ENCODE measurements at regions not wholly inside any gene's neighbourhood (a gene's known extent, or its start where the extent isn't known, plus 50 kb on each side); places are given as distances from the start of the nearest gene placed in this dataset.
A peak's percentile ranks its signal among the peaks of the same experiment; 100 is the strongest.
"Not testable (repeated sequence)": the region's sequence is repeated elsewhere in the genome, so short reads cannot be mapped to it uniquely, and the experiment has no call there.

DNA sequence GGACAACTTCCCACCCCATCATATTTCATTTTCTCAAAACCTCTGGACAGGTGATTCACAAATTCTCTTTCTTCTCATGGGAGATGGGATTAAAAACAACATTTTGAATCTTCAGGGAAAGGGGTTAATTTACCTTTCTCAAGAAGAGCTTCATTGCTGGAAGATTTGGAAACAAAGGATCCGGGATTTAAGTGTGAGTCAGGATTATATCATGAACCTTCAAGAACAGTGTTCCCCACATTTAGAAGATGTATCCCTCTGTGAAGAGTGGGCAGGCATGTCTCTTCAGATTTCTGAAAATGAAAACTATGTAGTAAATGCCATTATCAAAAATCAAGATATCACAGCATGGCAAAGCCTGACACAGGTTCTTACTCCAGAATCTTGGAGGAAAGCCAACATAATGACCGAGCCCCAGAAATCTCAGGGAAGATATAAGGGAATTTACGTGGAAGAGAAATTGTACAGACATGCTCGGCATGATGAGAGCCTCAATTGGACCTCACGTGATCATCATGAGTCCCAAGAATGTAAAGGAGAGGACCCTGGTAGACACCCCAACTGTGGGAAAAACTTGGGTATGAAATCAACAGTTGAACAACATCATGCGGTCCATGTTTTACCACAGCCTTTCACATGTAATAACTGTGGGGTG, 99.5 kb upstream of the GPR39 start:
- H3K4me3 ChIP-seq (ENCODE audit: low read depth, low read length) = not testable (repeated sequence)

DNA sequence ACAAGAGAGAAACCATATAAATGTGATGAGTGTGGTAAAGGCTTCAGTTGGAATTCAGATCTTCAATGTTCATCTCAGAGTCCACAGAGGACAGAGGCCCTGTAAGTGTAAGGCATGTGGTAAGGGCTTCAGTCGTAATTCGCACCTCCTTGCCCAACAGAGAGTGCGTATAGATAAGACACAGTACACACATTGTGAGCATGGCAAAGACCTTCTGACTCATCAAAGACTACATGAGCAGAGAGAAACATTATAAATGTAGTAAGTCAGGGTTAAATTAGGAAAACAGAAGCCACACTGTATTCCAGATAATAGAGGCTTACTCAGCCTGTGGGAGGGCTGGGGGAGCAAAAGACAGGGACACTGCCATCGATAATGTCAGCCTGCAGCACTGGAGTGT, 98.1 kb upstream of the GPR39 start:
- not testable (repeated sequence) for H3K4me3 ChIP-seq (ENCODE audit: low read depth, low read length)

DNA sequence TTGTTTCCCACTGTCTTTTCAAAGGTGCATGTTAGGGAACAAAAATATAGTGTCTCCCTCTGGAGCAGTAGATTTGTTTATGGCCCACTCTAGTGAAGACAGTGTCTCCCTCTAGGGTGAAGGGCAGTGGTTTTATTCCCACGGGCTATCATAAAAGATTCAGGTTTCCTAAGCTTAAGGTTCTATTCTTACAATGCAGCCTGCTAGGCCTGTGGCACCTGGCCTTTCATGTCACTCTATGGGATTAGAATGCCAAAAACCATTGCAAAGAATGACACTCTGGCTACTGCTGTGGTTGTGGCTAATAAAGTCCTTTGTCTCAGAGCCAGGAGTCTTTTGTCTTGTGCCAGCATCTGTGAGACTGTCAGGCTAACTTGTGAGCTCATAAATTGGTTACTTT, 92.6 kb upstream of the GPR39 start:
- H3K4me3 ChIP-seq (ENCODE audit: low read depth, low read length) = not testable (repeated sequence)

- H3K4me3 ChIP-seq (ENCODE audit: low read depth, low read length) = not testable (repeated sequence)
These were observed 84.1 kb upstream of the GPR39 start for GRCh38 chr2:132332345-132333033.

DNA sequence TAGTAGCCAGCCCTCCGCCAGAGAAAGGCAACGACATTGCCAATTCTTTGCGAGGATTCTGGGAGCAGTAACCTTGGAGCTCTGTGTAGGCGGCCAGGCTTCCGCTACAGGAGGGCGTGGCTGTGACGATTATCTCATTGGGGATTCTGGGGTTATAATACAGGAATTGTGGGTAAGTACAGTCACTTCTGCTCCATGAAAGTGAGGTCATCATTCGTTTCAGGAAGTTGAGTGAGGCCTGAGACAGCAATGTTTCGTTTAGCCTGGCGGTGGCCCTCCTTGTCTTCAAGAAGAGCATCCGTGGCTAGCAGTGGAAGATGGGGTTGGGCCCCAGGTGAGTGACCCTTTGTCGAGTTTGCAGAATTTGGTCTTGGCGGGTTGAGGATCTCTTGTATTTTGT, 79.5 kb upstream of the GPR39 start:
- not testable (repeated sequence) for H3K4me3 ChIP-seq (ENCODE audit: low read depth, low read length)

DNA sequence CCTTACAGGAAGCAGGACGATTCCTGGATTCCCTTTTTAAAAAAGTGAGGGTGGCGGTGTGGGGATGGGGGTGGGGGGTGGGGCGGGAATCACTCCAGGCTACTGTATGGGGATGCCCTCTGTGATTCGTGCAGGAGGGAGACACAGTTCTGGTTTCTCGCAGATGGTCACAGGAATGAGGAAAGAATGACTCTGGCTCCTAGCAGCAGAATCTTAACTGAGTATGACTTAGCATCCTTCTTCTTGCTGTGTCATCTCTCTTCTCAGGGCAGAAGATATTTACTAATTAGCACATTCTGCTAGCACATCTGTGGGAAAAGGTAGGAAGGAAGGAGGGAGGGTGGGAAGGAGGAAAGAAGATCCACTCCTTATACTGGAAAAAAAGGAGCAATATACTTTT, 78.8 kb upstream of the GPR39 start:
- H3K4me3 ChIP-seq (ENCODE audit: low read depth, low read length) = not testable (repeated sequence)

- H3K4me3 ChIP-seq (ENCODE audit: low read depth, low read length) = peak overlapping the region; percentile 20
These were observed 69.4 kb upstream of the GPR39 start for GRCh38 chr2:132347041-132347780.

- not testable (repeated sequence) for H3K4me3 ChIP-seq (ENCODE audit: low read depth, low read length)
These were observed 67.4 kb upstream of the GPR39 start for GRCh38 chr2:132349092-132349687.

DNA sequence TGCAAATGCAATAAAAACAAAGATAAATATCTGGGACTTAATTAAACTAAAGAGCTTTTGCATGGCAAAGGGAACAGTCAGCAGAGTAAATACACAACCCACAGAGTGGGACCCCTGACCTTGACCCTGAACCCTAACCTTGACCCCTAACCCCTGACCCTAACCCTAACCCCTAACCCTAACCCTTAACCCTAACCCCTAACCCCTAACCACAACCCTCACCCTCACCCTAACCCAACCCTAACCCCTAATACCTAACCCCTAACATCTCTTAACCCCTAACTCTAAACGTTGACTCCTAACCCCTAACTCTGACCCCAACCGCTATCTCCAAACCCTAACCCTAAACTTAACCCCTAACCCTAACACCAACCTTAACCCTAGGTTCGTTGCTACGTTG, 64.9 kb upstream of the GPR39 start:
- not testable (repeated sequence) for H3K4me3 ChIP-seq (ENCODE audit: low read depth, low read length)

DNA sequence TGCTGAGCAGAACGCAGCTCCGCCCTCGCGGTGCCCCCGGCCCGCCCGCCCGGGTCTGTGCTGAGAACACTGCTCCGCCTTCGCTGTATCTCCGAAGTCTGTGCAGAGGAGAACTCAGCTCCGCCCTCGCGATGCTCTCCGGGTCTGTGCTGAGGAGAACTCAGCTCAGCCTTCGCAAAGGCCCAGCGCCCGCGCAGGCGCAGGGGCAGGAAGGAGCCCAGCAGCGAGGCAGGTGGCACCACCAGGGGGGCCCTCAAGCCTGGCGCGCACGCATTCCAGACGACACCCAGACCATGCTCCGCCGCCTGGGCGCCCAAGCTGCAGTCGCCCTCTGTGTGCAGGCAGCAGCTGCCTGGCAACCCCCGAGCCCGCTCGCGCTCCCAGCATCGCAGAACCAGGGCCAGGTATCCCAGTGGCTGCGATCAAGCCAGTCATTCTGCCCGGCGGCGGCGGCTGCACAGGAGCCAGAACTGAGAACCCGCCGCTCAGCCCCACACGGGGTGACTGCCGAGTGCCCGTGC, 64.1 kb upstream of the GPR39 start:
- peak overlapping the region; percentile 13 for H3K4me3 ChIP-seq (ENCODE audit: low read depth, low read length)

GRCh38 chr2:132353380-132353779, 63.2 kb upstream of the GPR39 start:
- peak overlapping the region; percentile 24 for H3K4me3 ChIP-seq (ENCODE audit: low read depth, low read length)

GRCh38 chr2:132360964-132361363, 55.6 kb upstream of the GPR39 start:
- H3K4me3 ChIP-seq (ENCODE audit: low read depth, low read length) = not testable (repeated sequence)

GRCh38 chr2:132361498-132361897, 55.1 kb upstream of the GPR39 start:
- not testable (repeated sequence) for H3K4me3 ChIP-seq (ENCODE audit: low read depth, low read length)

DNA sequence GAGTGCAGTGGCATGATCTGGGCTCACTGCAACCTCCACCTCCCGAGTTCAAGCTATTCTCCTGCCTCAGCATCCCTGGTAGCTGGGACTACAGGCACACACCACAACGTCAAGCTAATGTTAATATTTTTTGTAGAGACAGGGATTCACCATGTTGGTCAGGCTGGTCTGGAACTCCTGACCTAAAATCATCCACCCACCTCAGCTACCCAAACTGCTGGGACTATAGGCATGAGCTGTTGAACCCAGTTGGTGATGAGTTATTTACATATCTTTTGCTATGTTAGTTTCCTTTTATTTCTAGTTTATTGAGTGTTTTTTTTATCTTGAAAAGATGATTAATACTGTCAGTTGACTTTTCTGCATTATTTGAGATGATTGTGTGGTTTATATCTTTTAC, 53.3 kb upstream of the GPR39 start:
- not testable (repeated sequence) for H3K4me3 ChIP-seq (ENCODE audit: low read depth, low read length)

DNA sequence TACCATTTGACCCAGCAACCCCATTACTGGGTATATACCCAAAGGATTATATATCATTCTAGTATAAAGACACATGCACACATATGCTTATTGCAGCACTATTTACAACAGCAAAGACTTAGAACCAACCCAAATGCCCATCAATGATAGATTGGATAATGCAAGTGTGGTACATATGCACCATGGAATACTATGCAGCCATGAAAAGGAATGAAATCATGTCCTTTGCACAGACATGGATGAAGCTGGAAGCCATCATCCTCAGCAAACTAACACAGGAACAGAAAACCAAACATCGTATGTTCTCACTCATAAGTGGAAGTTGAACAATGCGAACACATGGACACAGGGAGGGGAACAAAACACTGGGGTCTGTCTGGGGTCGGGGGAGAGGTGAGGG, 50.6 kb upstream of the GPR39 start:
- not testable (repeated sequence) for H3K4me3 ChIP-seq (ENCODE audit: low read depth, low read length)

- H3K4me3 ChIP-seq (ENCODE audit: low read depth, low read length) = no peak overlapping the region
These were observed 50.0 kb upstream of the GPR39 start for GRCh38 chr2:132366421-132367180.
